22Rv1 (cell line): ENCODE measurements at regions not wholly inside any gene's neighbourhood (a gene's known extent, or its start where the extent isn't known, plus 50 kb on each side); places are given as distances from the start of the nearest gene placed in this dataset.

Source experiments
- H3K27ac ChIP-seq: fragments of 450-650 bp; 2 replicates; pipeline ENCODE4 v1.5.1; 2017
- ZFX ChIP-seq: fragments of 450-650 bp; IDR thresholded peaks from 2 replicates; pipeline ENCODE4 v1.6.1; 2017; ENCODE audit warnings: antibody characterized with exemption, borderline replicate concordance
- TF ChIP-seq, protein P1 (sequence below): fragments of 450-650 bp; IDR thresholded peaks from 2 replicates; pipeline ENCODE4 v1.5.1; 2017; ENCODE audit warnings: mild to moderate bottlenecking

DNA sequence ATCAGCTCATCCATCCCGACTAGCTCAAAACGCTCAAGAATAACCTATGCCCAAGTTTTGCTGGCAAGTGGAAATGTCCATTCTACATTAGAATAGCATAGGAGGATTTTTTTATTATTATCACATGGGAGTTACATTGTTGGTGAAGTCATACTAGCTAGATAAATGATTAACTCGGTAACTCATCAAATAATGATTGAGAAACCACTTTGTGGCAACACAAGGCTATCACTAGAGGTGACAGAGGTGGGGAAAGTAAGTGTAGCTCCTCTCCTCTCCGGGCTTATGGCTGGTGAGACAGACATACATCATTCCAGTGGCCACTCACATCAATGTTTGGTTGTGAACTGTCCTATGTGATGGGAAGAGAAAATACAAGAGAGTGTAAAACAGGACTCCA is 161.6 kb downstream of the ZIC5 start:
- no peak for TF ChIP-seq ZFX
- TF ChIP-seq, protein P1, sequence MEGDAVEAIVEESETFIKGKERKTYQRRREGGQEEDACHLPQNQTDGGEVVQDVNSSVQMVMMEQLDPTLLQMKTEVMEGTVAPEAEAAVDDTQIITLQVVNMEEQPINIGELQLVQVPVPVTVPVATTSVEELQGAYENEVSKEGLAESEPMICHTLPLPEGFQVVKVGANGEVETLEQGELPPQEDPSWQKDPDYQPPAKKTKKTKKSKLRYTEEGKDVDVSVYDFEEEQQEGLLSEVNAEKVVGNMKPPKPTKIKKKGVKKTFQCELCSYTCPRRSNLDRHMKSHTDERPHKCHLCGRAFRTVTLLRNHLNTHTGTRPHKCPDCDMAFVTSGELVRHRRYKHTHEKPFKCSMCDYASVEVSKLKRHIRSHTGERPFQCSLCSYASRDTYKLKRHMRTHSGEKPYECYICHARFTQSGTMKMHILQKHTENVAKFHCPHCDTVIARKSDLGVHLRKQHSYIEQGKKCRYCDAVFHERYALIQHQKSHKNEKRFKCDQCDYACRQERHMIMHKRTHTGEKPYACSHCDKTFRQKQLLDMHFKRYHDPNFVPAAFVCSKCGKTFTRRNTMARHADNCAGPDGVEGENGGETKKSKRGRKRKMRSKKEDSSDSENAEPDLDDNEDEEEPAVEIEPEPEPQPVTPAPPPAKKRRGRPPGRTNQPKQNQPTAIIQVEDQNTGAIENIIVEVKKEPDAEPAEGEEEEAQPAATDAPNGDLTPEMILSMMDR: no peak
- H3K27ac ChIP-seq: peak overlapping the region; percentile 59

DNA sequence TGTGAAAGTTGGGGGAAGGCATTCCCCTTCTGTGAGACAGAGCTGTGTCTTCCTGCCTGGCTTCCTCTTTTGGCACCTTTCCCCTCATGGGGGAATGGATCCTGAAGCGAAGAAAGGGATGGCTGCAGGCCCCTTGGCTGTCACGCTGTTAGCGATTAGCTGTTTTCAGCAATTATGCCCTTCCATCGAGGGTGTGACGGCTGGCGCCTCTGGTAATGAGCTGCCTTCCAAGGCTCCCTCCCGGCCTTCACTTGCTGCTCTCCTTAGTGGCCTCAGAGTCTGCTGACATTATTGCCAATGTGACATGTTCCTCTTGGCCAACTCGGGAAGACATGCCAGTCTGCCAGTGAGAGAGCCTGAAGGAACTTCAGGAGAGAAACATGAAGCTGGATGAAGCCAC is 162.1 kb downstream of the ZIC5 start:
- TF ChIP-seq, protein P1: no peak
- TF ChIP-seq ZFX: no peak

DNA sequence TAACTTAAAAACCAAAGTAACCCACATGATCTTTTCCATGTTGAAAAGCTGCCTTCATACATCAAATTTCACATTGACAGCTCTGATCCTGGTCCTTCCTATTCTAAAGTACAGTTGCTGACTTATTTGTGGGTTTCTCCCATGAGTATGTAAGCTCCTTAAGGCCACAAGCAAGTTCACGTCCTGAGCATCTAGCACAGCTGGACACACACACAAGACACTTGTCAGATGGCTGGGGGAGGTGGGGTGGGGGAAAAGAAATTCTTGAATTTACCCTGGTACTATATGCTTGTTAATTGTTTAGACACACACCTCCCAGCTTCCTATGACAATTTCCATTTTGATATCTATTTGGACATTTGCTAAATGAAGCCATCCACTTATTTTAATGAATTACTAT is 162.8 kb downstream of the ZIC5 start:
- H3K27ac ChIP-seq: no peak overlapping the region
- no peak for TF ChIP-seq ZFX
- TF ChIP-seq, protein P1: no peak

More for the DNA sequence above, 162.1 kb downstream of the ZIC5 start:
- H3K27ac ChIP-seq: peak overlapping the region; percentile 59

DNA sequence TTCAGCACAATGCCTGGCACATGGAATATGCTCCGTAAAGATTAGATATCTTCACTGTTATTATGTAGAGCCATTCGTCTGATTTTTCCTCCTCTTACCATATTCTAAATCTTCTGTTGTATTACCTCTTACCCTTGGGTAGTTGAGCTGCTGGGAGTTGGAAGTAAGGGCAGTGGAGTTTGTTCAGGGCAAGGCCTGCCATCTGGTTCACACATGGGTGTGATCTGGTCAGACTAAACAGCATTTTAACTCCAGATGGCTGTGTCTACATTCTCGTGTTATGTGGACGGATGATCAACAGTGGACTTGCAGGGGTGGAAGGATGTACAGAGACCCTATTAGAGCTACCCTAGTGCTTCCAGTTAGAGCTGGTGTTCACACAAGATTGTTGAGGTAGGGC is 164.9 kb downstream of the ZIC5 start:
- TF ChIP-seq ZFX: no peak
- TF ChIP-seq, protein P1: no peak
- no peak overlapping the region for H3K27ac ChIP-seq

DNA sequence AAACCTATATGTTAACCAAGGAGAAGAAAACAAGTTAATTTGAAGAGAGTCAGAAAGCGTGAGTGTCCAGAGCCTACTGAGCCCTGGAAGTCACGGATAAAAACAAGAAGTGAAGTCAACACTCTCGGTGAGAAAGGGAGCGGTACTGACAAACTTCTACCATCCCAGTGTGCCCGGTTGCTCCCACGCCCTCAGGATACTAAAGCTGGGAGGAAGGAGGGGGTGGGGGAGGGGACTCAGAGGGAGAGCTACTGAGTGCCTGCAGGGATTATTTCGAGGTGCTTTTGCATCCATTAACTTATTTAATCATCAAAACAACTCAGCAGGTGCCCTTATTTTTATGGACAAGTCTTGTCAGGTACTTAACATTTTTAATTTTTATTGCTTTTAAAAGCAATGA is 166.2 kb downstream of the ZIC5 start:
- H3K27ac ChIP-seq: no peak overlapping the region
- TF ChIP-seq ZFX: no peak
- TF ChIP-seq, protein P1: no peak

DNA sequence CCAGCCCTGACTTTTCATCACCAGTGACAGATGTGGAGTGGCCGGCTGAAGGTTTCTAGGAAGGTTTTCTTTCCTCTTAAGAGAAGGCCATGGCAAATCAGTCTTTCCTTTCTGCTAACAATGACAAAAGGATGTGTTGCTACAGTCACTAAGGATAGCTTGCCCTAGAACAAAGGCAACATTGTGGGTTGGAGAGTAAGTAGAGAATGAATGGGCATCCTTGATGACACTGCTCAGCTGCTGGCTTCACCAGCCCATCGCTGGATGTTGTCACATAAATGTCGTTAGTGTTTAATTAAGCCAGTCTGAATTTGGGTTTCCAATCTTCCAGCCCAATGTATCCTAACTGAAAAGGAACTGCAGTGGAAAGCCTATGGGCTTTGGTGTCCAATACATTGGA is 168.4 kb downstream of the ZIC5 start:
- TF ChIP-seq, protein P1: no peak
- TF ChIP-seq ZFX: no peak
- H3K27ac ChIP-seq: no peak overlapping the region

DNA sequence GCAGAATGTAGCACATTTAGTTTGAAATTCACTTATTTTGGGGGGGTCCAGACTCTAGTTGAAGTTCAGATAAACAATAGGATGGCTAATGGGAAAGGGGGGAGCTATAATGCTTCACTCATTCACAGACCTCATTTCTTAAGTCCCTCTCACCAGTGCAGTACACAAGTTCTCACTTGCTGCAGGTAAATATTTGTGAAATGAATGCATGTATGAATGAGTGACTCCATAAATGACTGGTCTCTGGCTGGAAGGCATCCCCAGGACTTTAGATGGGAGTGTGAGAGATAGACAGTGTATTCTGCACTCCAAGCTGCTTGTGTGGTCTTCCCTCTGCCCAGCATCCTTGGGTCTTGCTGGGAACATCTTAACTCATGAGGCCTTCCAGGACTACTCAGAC is 169.2 kb downstream of the ZIC5 start:
- no peak overlapping the region for H3K27ac ChIP-seq
- TF ChIP-seq ZFX: no peak
- TF ChIP-seq, protein P1: no peak
